H9 (cell line): ENCODE measurements at regions not wholly inside any gene's neighbourhood (a gene's known extent, or its start where the extent isn't known, plus 50 kb on each side); places are given as distances from the start of the nearest gene placed in this dataset.

Experiments
- DNase-seq: peaks from one replicate; pipeline ENCODE4 v3.0.0-alpha.2; 2017
- H2AFZ ChIP-seq: one replicate; pipeline ENCODE4 v1.6.1; 2013; ENCODE audit warnings: mild to moderate bottlenecking, low read length, control low read depth, moderate library complexity
- H2AK5ac ChIP-seq: 2 replicates; pipeline ENCODE4 v1.6.1; 2013; ENCODE audit warnings: low read length, control low read depth, mixed read lengths; ENCODE audit not compliant: insufficient read length
- H2BK120ac ChIP-seq: one replicate; pipeline ENCODE4 v1.6.1; 2013; ENCODE audit warnings: low read depth, mild to moderate bottlenecking, low read length, control low read depth, inconsistent platforms; ENCODE audit not compliant: poor library complexity, severe bottlenecking
- H2BK12ac ChIP-seq: 2 replicates; pipeline ENCODE4 v1.6.1; 2013; ENCODE audit warnings: low read length, control low read depth, mixed read lengths, low read depth; ENCODE audit not compliant: insufficient read length
- H2BK15ac ChIP-seq: 2 replicates; pipeline ENCODE4 v1.6.1; 2013; ENCODE audit warnings: low read depth, low read length, control low read depth
- H2BK20ac ChIP-seq: one replicate; pipeline ENCODE4 v1.6.1; 2013; ENCODE audit warnings: low read depth, mild to moderate bottlenecking, low read length, control low read depth, inconsistent platforms; ENCODE audit not compliant: poor library complexity, severe bottlenecking
- H2BK5ac ChIP-seq: 2 replicates; pipeline ENCODE4 v1.6.1; 2013; ENCODE audit warnings: low read length, control low read depth, mixed read lengths; ENCODE audit not compliant: insufficient read length
- H3K14ac ChIP-seq: 2 replicates; pipeline ENCODE4 v1.6.1; 2013; ENCODE audit warnings: low read length, control low read depth; ENCODE audit not compliant: insufficient read depth
- H3K18ac ChIP-seq: 2 replicates; pipeline ENCODE4 v1.6.1; 2013; ENCODE audit warnings: low read depth, mild to moderate bottlenecking, mixed read lengths, low read length, control low read depth; ENCODE audit not compliant: insufficient read length
- H3K23ac ChIP-seq: 2 replicates; pipeline ENCODE4 v1.6.1; 2013; ENCODE audit warnings: low read length, control low read depth, mixed read lengths, low read depth; ENCODE audit not compliant: insufficient read length
- H3K23me2 ChIP-seq: 2 replicates; pipeline ENCODE4 v1.6.1; 2013; ENCODE audit warnings: low read depth, mild to moderate bottlenecking, mixed read lengths, low read length, control low read depth; ENCODE audit not compliant: insufficient read length, poor library complexity, severe bottlenecking
- H3K27ac ChIP-seq: 2 replicates; pipeline ENCODE4 v1.5.1; 2013; ENCODE audit warnings: low read length, control low read depth, mixed read lengths, low read depth; ENCODE audit not compliant: insufficient read length
- H3K27me3 ChIP-seq: 2 replicates; pipeline ENCODE4 v1.6.1; 2013; ENCODE audit warnings: low read length, control low read depth, inconsistent platforms; ENCODE audit not compliant: insufficient read depth
- H3K4ac ChIP-seq: 2 replicates; pipeline ENCODE4 v1.6.1; 2013; ENCODE audit warnings: low read depth, mild to moderate bottlenecking, control low read depth, inconsistent platforms, low read length, moderate library complexity
- H3K4me1 ChIP-seq: 2 replicates; pipeline ENCODE4 v1.6.1; 2013; ENCODE audit warnings: low read length, control low read depth, inconsistent platforms; ENCODE audit not compliant: insufficient read depth
- H3K4me2 ChIP-seq: 2 replicates; pipeline ENCODE4 v1.6.1; 2013; ENCODE audit warnings: low read length, control low read depth, mixed read lengths; ENCODE audit not compliant: insufficient read length, insufficient read depth
- H3K56ac ChIP-seq: 2 replicates; pipeline ENCODE4 v1.6.1; 2013; ENCODE audit warnings: low read depth, mild to moderate bottlenecking, mixed read lengths, low read length, control low read depth; ENCODE audit not compliant: insufficient read length
- H3K79me1 ChIP-seq: 2 replicates; pipeline ENCODE4 v1.6.1; 2013; ENCODE audit warnings: low read depth, mild to moderate bottlenecking, moderate library complexity, low read length, control low read depth, inconsistent platforms; ENCODE audit not compliant: insufficient read depth, poor library complexity, severe bottlenecking
- H3K79me2 ChIP-seq: 2 replicates; pipeline ENCODE4 v1.6.1; 2013; ENCODE audit warnings: low read length, control low read depth, inconsistent platforms; ENCODE audit not compliant: insufficient read depth
- H3K9ac ChIP-seq: 2 replicates; pipeline ENCODE4 v1.6.1; 2013; ENCODE audit warnings: low read length, control low read depth, mixed read lengths; ENCODE audit not compliant: insufficient read length; ENCODE audit errors: extremely low read depth
- H3K9me3 ChIP-seq: one replicate; pipeline ENCODE4 v1.6.1; 2013; ENCODE audit warnings: low read depth, low read length, inconsistent platforms; ENCODE audit not compliant: control insufficient read depth
- H3T11ph ChIP-seq: one replicate; pipeline ENCODE4 v1.6.1; 2013; ENCODE audit warnings: mild to moderate bottlenecking, low read length, control low read depth, inconsistent platforms
- H4K20me1 ChIP-seq: one replicate; pipeline ENCODE4 v1.6.1; 2013; ENCODE audit not compliant: control insufficient read depth, insufficient read length, insufficient read depth
- H4K5ac ChIP-seq: 2 replicates; pipeline ENCODE4 v1.6.1; 2013; ENCODE audit warnings: low read depth, mild to moderate bottlenecking, mixed read lengths, low read length, control low read depth; ENCODE audit not compliant: insufficient read length
- H4K8ac ChIP-seq: replicated peaks from 2 replicates; pipeline ENCODE4 v1.6.1; 2013; ENCODE audit warnings: low read length, control low read depth, mixed read lengths, low read depth; ENCODE audit not compliant: insufficient read length
- H4K91ac ChIP-seq: 2 replicates; pipeline ENCODE4 v1.6.1; 2013; ENCODE audit warnings: low read depth, mild to moderate bottlenecking, moderate library complexity, mixed read lengths, low read length, control low read depth; ENCODE audit not compliant: insufficient read length
- H3K27ac Mint-ChIP-seq, 3 experiments: 2 replicates in 2 of 3; 3 replicates in 1 of 3; pipeline ENCODE4 v1.8.0; 2020 to 2021; ENCODE audit warnings: mixed read lengths in 3 of 3, mild to moderate bottlenecking in 1 of 3, moderate library complexity in 1 of 3
- H3K27me3 Mint-ChIP-seq: 2 replicates; pipeline ENCODE4 v1.8.0; 2021; ENCODE audit warnings: low read depth, mild to moderate bottlenecking, moderate library complexity, mixed read lengths
- H3K36me3 Mint-ChIP-seq, 3 experiments: 2 replicates in 2 of 3; 3 replicates in 1 of 3; pipeline ENCODE4 v1.8.0; 2020 to 2021; ENCODE audit warnings: low read depth in 3 of 3, mixed read lengths in 3 of 3; ENCODE audit not compliant: insufficient read depth in 1 of 3
- H3K4me1 Mint-ChIP-seq, 2 experiments: 2 replicates each; pipeline ENCODE4 v1.8.0; 2020; ENCODE audit warnings: mixed read lengths in 2 of 2
- H3K4me3 Mint-ChIP-seq, 2 experiments: 2 replicates in 1 of 2; 3 replicates in 1 of 2; pipeline ENCODE4 v1.8.0; 2020 to 2021; ENCODE audit warnings: mild to moderate bottlenecking in 2 of 2, mixed read lengths in 2 of 2, moderate library complexity in 1 of 2
- H3K9me3 Mint-ChIP-seq, 2 experiments: 2 replicates in 1 of 2; 3 replicates in 1 of 2; pipeline ENCODE4 v1.8.0; 2020; ENCODE audit warnings: mild to moderate bottlenecking in 2 of 2, mixed read lengths in 2 of 2, moderate library complexity in 1 of 2
- CTCF ChIP-seq: fragments of 200-600 bp; sonication (generic); conservative IDR thresholded peaks from 3 replicates; pipeline ENCODE4 v1.8.0; 2021; ENCODE audit warnings: antibody characterized with exemption, mild to moderate bottlenecking
- WGBS: extraction: QIAGEN DNeasy Blood & Tissue Kit; methylation state at CpG from one replicate; pipeline ENCODE4 v1.1.7; 2013; ENCODE audit warnings: missing lambda C conversion rate, low lambda C conversion rate, mixed read lengths; ENCODE audit not compliant: insufficient read length; ENCODE audit errors: extremely low coverage; 5-methylcytosine and 5-hydroxymethylcytosine counted together

GRCh38 chr2:171244970-171245782, 84.5 kb upstream of the TLK1 start:
- Histone ChIP-seq H3K9ac (no peak overlapping the region), H3K27me3 (no peaks in the 10 kb centered on the region), H3K56ac (no peak overlapping the region), H2BK20ac (no peak overlapping the region), H3K23ac (no peak overlapping the region), H3K18ac (no peak overlapping the region), H2AFZ (no peak overlapping the region), H3K23me2 (no peaks in the 10 kb centered on the region), H3K27ac (no peak overlapping the region), H3K14ac (no peak overlapping the region), H3K4me1 (no peaks in the 10 kb centered on the region), H3K79me2 (no peaks in the 10 kb centered on the region), H3K4ac (no peak overlapping the region), H4K91ac (no peak overlapping the region), H4K5ac (no peak overlapping the region), H2BK15ac (no peak overlapping the region), H3K9me3 (peaks cover 20% of the 10 kb centered on the region), H3K4me2 (no peak overlapping the region), H2BK12ac (no peak overlapping the region), H2BK120ac (no peak overlapping the region), H4K20me1 (no peaks in the 10 kb centered on the region), H2BK5ac (no peak overlapping the region), H3T11ph (no peak overlapping the region), H2AK5ac (no peak overlapping the region), H3K79me1 (no peaks in the 10 kb centered on the region), H4K8ac (no peak overlapping the region)
- no peak for TF ChIP-seq CTCF
- no peaks in the 10 kb centered on the region for H3K27me3 Mint-ChIP-seq
- no peak overlapping the region for H3K27ac Mint-ChIP-seq
- H3K9me3 Mint-ChIP-seq = peaks cover 29 to 34% of the 10 kb centered on the region in 2 experiments
- H3K4me3 Mint-ChIP-seq = no peak overlapping the region
- no CpG with 5 or more reads among the region's 2 CpGs for WGBS
- H3K4me1 Mint-ChIP-seq = peaks cover 14 to 15% of the 10 kb centered on the region in 2 experiments
- H3K36me3 Mint-ChIP-seq = peaks cover 31 to 33% (median 31%) of the 10 kb centered on the region in 3 experiments
- no peak for DNase-seq
